ENCODE measurements at regions not wholly inside any gene's neighbourhood (a gene's known extent, or its start where the extent isn't known, plus 50 kb on each side); places are given as distances from the start of the nearest gene placed in this dataset.

DNA sequence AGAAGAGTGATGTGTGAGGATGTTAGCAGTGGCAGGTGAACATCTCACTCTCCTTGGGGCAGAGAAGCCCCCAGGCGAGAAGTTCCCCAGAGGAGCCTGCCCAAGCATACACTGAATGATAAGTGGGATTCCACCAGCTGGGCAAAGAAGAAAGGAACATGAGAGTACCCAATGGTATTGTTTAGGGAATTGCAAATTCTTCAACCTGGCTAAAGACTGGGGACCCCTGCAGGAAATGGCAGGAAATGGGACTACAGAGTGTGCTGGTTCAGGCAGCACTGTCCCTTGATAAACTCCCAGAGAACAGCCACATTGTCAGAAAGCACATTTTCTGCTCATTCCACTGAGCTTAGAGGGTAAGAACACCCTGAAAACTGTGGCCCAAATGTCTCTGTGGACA lies 121.3 kb downstream of the RPS29 start:
- DNase-seq (ENCODE audit: low spot score) = no peak

DNA sequence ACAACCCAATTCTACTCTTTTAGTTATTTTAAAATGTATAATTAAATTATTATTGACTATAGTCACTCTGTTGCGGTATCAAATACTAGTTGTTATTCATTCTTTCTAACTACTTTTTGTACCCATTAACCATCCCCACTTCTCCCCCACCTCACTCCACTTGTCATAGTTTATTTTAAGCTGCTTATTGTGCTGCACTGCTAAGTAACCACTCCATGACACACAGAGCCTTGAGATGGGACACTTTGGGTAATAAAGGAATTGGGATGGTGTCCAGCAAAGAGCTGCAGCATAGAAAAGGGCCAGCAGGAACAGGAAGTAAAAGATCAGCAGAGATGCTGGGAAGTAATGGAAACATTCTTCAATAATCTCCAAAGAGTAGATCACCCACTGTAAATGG lies 123.0 kb downstream of the RPS29 start:
- no peak for DNase-seq (ENCODE audit: low spot score)

DNA sequence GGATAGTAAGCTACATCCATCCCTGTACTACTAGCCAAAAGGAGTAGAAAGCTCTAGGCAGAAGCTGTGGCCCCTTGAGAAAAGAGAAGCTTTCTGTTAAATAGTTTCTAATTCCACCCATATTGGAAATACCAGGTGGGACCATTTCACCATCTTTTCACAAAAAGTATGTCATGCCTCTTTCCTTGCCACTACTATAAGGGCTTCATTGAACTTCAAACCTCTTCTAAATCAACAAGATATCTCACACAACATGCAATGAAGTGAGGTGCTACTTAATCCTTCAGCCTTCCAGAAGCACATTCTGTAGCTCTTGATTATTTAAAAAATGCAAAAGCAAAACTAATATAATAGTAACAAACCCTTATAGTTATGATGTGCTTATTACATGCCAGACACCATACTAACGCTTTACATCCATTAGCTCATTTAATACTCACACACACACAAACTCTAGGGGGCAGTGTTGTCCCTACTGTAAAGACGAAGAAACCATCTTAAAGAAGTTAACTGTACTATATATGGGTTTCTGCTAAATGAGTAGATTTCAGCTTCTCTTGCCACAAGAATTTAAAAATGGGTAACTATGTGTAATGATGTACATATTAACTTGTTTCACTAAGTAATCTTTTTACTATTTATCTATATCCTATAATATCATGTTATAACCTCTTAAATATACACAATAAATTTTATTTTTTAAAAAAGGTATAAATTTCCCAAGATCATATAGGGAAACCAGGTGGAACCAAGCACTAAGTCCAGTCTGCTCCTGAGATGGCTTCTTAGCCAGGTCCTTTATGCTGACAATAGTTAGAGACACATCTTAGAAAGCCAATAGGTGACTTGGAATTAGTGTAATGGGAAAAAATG lies 124.4 kb downstream of the RPS29 start:
- DNase-seq (ENCODE audit: low spot score) = no peak

DNA sequence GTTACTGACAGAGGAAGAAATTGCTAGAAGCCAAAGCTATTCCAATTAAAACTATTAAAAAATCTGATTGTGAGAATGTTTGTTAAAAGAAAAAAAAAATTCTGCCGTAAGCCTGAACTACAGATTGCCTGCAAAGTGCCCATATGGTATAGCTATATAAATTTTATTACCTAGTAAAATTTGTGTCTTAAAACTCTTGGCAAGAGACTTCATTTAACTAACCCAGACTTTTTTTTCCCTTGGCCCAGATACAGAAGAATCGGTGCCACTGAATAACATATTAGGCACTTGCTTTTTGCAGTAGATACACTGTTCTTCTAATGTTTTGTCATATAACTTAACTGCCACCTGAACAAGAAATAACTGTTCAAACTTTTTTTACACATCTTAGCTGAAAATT lies 125.5 kb downstream of the RPS29 start:
- DNase-seq (ENCODE audit: low spot score) = no peak

DNA sequence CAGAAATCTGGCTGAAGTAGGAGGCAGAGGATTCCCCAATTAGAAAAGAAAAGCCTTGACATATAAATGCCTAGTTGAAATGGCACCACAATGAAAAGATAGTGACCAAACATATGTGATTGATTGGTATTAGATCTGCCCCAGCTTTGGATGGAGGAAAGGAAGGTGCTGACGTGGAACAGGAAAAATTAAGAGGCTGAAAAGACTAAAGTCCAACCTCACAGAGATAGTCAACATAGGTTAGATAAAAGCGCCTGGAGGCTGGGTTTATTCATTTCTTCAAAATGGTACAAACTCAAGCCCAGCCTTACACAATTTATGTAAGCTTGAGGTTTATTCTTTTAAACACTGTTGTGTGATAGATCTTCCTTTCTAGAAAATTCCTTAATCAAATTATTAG lies 129.6 kb downstream of the RPS29 start:
- no peak for DNase-seq (ENCODE audit: low spot score)

DNA sequence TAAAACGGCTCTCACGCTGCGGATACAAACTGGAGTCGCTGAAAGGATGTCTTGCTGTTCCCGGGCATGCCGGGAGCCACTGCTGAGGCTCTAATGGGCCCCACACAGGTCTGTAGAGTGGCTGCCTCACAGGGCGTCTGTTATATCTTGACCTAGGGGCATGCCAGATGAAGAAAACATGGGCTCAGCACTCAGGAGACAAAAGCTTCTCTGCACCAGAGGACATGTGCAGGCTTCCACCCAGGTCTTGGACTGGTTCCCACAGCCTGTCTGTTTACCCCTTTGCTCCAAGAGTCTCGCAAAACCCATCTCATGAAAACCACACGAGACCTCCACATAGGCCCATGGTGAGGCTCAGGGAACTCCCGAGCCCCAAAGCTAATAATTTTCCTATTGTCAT lies 134.2 kb downstream of the RPS29 start:
- no peak for DNase-seq (ENCODE audit: low spot score)

DNA sequence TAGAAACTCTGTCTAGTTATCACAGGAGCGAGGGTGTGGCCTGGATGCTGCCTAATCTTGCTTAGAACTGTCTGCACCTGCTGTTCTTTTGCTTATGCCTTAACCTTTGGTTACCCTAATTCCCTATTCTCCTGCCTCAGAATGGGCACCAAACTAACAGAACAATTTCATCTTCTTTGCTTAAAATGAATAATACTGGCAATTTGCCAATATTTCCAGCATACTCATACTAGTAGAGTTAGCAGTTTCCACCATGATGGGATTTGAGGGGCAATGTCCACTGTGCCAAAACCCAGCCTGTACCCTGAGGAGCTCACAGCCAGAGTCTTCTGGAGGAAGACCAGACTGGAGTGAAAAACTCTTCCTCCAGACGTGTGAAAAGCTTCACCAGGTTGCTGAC lies 136.4 kb downstream of the RPS29 start:
- no peak for DNase-seq (ENCODE audit: low spot score)

DNA sequence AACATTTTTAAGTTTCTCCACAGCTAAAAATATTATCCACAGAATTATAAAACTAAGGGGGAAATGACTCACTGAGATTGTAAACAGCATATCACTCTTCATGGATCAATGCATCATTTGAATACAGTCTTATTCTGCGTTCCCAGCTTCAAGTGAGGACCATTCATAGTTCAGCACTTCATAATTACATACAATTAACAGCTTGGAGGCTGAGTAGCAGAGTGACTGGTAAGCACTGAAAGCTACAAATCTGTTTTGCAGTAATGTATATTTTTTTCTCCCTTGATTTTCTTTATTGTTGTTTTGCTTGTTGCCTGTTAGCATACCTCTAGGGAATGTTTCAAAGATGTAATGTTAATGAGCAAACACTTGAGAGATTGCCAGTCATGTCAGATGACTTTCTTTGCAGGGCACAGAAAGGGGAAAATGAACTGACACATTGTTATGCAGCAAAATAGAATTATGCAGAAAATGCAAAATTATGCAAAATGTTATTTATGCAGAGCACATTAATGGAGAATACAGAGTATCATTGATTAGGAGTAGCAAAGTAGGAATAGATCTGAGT lies 138.6 kb downstream of the RPS29 start:
- DNase-seq (ENCODE audit: low spot score) = no peak

DNA sequence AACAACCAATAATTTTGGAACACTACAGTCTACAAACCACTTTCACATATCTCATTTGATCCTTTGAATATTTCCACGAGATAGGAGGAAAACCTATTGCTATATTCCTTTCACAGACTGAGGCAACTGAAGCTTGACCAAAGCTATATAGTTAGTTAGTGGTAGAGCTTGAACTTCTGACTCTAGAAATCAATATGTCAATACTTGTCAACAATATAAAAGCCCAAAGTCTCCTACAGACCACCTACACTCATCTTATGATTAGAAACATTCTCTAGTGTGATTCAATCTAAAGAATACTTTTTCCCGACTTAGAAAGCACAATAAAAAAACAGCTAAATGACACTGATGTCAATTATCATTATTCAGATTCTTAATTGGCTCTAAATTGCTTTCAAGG lies 139.4 kb downstream of the RPS29 start:
- no peak for DNase-seq (ENCODE audit: low spot score)

DNA sequence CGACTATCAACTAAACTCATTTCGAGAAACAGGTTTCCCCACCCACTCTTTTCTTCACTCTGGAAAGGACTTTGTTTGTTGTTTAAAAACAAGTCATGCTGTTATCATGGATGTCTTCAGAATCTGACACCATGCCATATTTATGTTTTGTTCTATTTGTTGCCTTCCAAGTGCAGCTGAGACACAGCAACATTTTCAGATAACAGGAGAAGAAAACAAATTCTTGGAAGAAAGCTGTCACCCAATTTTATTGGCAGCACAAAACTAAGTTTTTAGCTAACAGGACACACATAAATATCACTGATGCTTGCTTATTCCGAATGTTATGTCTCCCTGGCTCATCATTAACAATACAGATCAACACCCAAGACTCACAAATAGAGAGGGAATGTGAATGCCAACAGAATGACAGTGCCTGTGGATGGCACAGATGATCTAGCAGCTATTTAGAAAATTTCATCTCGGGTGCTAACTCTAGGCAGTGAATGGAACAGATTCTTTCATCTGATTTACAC lies 147.9 kb downstream of the RPS29 start:
- DNase-seq (ENCODE audit: low spot score) = no peak

DNA sequence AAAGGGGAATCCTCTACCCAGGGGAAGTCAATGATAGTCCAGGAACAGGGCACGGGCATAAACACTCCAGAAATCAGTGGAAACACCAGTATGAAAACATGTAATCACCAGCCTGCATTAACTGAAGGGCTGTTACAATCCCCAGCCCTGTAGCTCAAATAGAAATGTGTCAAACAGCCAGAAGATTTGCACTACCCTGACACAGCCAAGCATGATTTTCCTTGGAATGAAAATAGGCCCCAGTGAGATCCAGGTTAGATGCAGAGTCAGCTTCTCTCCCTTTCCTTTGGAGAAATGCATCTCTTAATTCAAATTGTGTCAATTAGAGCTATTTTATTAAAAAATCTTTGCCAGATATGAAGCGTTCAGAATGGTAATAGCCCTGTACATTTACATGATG lies 158.1 kb downstream of the RPS29 start:
- DNase-seq (ENCODE audit: low spot score) = no peak

DNA sequence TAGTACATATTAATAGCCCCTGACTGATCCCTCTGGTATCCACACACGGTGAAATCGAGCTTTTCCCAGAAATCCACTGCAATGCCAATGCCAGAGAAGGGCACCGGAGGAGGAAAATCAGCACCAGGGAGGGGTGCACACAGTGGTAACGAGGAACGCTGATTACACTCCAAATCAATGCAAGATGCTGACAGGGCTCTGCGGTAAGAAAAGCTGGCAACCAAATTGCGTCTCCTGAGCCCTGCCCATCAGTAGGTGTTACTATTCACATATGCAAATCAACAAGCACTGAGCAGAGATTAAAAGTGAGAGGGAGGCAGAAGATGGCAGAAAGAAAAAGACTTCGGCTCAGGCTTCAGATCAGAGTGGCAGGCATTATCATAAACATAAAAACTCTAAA lies 159.1 kb downstream of the RPS29 start:
- DNase-seq (ENCODE audit: low spot score) = no peak

DNA sequence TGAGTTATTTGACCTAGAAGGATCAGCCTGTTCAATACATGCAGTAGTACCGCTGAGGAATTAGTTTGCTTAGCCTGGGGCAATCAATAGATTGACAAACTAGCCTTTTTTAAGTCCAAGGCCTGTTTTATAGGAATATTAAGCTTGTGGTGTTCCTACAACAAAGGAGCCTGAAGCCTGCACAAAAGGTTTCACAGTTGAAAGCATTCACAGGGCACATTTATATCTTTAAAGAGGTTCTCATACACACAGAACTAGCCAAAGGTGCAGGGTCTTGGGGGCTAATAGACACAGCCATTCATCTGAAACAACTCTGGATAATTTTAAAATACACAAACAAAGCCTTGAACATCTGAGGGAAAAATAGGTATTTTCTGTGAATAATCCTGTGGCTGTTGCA lies 160.3 kb downstream of the RPS29 start:
- DNase-seq (ENCODE audit: low spot score) = no peak

DNA sequence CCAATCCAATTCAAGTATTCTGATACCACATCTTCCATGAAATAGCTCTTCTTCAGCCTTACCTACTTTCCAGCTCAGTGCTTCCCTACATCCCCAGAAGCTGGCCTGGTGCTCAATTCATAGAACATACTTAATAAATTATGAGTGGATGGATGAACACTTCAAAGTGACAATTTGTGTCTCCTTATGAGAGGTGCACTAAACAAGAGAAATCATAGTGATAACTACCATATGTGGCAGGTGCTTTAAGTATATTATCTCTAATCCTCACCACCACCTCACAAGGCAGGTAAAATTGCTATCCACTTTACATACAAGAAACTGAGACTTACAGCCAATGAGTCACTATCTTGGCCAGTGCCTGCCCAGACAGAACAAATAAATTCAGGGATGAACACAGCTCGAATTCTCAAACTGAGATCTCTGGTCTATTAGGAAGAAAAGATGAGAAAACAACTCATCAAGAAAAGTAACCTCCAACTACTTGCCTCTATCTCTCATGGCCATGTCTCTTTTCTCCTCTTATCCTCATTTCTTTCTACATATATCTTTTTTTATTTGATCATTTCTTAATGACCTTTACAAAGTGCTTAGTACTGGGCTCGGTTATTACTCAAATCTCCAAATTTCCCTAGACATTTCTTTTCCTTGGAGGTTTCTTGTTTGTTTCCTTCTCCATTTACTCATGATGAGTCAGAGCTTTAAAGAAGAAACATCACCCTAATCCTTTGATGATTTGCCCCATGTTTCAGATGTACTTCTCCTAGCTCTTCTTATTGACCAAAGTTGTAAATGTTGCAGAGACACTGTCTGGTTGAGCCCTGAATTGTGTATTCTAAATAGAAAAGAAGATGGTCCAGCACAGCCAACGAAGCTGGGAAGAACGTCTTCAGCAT lies 161.5 kb downstream of the RPS29 start:
- no peak for DNase-seq (ENCODE audit: low spot score)

DNA sequence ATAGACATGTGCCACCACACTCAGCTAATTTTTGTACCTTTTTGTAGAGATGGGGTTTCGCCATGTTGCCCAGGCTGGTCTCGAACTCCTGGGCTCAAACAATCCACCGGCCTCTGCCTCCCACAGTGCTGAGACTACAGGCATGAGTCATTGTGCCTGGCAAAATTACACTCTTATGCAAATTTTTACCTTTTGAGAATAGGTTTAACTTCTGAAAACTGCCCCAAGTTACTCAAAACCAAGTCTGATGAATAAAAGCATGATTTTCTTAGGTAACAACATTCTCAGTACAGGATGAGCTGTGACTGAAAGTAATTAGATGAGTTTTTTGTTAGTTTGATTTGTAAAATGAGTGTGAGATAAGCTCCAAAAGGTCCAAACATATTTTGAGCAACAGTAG lies 166.0 kb downstream of the RPS29 start:
- no peak for DNase-seq (ENCODE audit: low spot score)

DNA sequence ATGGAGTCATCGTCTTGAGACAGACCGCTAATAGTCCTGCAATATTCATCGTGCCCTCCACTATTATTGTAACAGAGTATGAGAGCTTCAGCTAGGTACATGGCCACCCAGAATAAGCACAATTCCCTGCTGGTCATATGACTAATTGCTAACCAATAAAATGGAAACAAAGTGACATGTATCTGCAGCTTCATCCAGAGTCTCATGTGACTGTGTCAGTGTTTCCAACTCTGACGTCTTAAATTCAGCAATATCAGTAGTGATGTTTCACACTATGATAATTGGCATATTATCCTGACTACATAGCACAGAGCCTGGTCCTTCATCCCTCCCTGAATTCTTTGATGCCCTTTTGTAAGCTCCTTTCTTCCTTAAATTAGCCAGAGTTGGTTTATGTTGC lies 167.4 kb downstream of the RPS29 start:
- DNase-seq (ENCODE audit: low spot score) = no peak

DNA sequence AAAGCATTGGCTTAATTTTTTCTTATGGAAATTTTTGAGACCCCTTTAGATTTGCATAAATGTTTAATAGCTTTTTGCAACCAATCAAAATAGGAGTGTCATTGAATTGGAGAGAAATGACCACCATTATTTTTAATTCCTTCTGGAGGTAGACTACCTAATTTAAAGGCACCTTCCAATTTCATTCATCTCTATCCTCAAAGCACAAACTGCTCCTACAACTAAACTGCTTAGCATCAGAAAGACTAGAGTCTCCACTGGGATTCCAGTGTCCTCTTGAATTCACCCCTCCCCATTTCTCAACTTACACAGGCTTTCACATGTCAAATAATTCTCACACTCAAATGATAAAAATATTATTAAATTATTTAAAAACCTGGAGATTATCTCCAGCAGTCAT lies 168.4 kb downstream of the RPS29 start:
- DNase-seq (ENCODE audit: low spot score) = no peak

DNA sequence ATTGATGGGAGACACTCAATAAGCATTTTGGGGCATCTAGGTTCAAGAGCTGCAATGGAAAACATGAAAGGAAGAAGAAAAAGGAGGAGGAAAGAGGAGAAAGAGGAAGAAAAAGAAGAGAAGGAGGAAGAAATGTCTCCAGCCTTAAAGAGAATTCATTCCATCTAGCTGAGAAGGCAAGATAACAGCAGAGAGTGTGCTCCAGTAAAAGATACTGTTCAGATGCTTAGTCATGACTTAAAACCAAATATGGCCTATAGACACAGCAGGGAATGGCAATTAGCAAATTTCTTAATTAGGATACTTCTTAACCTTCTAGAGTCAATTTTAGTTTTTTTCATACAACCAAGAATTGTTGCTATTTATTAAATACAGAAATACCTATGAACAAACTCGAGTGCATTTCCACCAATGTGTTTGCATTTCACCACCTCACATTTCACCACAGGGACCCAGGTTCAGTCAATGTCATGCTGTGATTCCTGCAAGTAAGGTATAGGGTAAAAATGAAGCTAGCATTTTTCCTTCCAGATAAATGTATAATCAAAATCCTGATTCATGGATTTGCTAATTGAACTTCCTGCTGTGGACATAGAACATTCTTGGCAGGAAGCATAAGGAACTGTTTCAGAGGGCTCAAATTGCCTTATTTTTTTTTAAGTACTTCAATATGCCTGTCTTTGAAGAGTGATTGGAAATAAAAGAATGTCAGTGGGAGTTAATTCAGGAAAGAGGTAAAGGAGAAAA lies 177.8 kb downstream of the RPS29 start:
- DNase-seq (ENCODE audit: low spot score) = no peak

DNA sequence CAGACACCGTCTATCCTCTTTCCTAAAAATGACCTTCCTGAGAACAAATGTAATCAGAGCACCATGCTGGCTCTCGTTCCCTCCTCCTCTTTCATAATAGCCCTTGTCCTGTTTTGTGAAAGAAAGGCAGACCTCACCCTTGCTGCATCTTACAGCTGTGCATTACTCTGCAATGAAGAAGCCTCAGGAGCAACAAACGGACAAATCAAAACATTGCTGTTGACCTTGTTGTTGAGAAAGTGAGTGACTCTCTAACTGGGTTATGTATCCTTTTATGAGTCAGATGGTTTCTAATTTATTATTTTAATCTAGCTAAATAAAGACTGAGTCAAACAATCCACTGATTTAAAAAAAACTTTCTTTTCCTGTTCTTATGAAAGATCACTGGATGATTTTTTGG lies 180.9 kb downstream of the RPS29 start:
- no peak for DNase-seq (ENCODE audit: low spot score)

DNA sequence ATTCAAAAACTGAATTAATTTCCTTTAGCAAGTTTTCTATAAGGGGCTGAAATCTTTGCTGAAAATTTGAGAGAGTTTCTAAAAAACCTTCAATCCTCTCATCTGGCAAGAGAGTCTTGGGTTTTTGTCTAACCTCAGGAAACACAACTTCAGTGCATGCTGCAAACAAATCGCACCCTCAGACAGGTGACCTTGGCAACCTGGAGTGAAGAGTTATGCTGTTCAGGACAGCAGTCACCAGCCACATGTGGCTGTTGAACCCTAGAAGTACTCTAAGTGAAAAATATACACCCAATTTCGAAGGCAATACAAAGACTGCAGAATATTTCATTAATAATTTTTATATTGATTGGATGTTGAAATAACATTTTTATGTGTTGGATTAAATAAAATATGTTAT lies 184.8 kb downstream of the RPS29 start:
- no peak for DNase-seq (ENCODE audit: low spot score)

DNA sequence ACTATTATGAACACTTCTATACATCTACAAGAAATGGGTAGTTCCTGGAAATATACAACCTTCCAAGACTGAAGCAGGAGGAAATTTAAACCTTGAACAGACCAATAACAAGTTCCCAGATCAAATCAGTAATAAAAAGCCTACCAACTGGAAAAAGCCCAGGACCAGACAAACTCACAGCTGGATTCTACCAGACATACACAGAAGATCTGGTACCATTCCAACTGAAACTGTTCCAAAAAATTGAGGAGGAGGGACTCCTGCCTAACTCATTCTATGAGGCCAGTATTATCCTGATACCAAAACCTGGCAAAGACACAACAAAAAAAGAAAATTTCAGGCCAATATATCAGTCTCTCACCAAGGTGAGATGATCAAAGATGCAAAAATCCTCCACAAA lies 189.4 kb downstream of the RPS29 start:
- no peak for DNase-seq (ENCODE audit: low spot score)

DNA sequence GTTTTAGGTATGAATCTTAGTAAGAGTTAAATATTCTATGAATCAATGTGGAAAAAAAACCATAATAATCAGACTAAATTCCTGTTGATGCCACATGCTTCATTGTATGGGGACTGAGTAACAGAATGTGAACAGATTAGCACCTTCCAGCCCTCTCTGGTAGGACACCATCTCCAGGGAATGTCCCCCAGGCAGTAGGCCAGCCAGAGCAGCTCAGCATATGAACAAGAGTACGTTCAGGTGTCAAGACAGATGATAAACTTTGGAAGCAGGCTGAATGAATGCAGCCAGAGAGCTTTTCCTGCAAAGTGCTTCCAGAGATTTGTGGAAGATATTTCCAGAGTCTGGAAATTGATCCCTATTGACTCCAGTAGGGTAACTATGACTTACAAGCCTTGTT lies 204.4 kb downstream of the RPS29 start:
- no peak for DNase-seq (ENCODE audit: low spot score)

Measured in left forelimb (tissue), 1 donor.